ENCODE measurements at regions not wholly inside any gene's neighbourhood (a gene's known extent, or its start where the extent isn't known, plus 50 kb on each side); places are given as distances from the start of the nearest gene placed in this dataset.
"Not testable (repeated sequence)": the region's sequence is repeated elsewhere in the genome, so short reads cannot be mapped to it uniquely, and the experiment has no call there.

- not testable (repeated sequence) for TF ChIP-seq ATF3 (IDR thresholded peaks at IDR 0.05; ENCODE audit: borderline replicate concordance, extremely low read depth, low read depth, low read length); SMAD1 (IDR thresholded peaks at IDR 0.05; ENCODE audit: low read depth, partially characterized antibody); BCL11A (IDR thresholded peaks at IDR 0.05; ENCODE audit: low read depth, low read length); ETV6 (conservative IDR thresholded peaks at IDR 0.05 in 1 of 2, IDR thresholded peaks at IDR 0.05 in 1 of 2; ENCODE audit: borderline replicate concordance in 1 of 2, low read depth in 1 of 2); CTCF (IDR thresholded peaks at IDR 0.05 in 2 of 3, conservative IDR thresholded peaks at IDR 0.05 in 1 of 3; ENCODE audit: control insufficient read depth in 2 of 3, extremely low read depth in 1 of 3, insufficient read depth in 1 of 3, low read depth in 3 of 3, low read length in 3 of 3); NFYB (IDR thresholded peaks at IDR 0.05; ENCODE audit: insufficient read depth, low read depth, low read length); ZBTB33 (IDR thresholded peaks at IDR 0.05); TCF3 (IDR thresholded peaks at IDR 0.05; ENCODE audit: borderline replicate concordance, insufficient read depth, low read depth, low read length); EZH2 (IDR thresholded peaks at IDR 0.05; ENCODE audit: borderline replicate concordance, control insufficient read depth, low read depth, low read length)
These were observed 54.1 kb upstream of the ADAMTS2 start for GRCh38 chr5:179399327-179399726.
